ENCODE measurements at regions not wholly inside any gene's neighbourhood (a gene's known extent, or its start where the extent isn't known, plus 50 kb on each side); places are given as distances from the start of the nearest gene placed in this dataset.

- no peak for DNase-seq
These were observed 156.9 kb upstream of the SOX4 start for GRCh38 chr6:21436625-21437024.

DNA sequence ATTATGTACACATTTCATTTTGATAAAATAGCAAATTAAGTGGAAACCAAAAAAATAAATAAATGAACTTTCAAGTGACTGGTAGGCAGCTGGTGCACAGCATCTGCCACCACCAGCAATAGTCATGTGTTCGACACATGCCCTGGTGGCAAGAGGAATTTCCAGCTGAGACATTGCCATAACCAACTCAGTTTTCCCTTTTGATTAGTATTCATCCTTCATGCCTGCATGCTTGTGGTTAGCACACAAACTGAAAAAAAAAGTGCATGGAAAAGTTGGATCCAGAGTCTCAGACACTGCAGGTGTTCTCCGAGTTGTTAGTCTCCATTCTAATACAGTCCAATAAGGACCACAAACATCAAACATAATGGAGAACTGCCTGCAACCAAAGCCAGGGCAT is 156.0 kb upstream of the SOX4 start:
- DNase-seq, result no peak

- DNase-seq, result no peak
These were observed 155.1 kb upstream of the SOX4 start for GRCh38 chr6:21438237-21438985.

- DNase-seq, result no peak
These were observed 154.6 kb upstream of the SOX4 start for GRCh38 chr6:21438986-21439352.

DNA sequence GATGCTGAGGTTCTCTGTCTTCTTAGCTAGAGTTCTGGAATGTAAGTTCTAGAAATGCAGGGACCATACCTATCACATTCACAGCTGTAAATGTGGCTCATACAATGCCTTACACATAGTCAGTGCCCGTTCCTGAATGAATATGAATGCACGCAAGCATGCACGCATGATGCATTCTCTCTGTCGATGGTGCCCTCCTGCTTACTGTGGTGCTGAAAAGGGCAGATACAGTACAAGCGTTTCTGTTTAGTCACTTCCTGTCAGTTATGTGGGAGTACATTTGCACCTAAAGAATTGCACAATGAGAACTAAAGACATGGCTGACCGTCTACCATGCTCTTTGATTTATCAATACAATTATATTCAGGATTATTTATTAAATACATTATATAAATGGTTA is 152.2 kb upstream of the SOX4 start:
- DNase-seq, result no peak

- DNase-seq, result no peak
These were observed 150.7 kb upstream of the SOX4 start for GRCh38 chr6:21442874-21443273.

GRCh38 chr6:21444711-21445260 is 148.8 kb upstream of the SOX4 start:
- no peak for DNase-seq

DNA sequence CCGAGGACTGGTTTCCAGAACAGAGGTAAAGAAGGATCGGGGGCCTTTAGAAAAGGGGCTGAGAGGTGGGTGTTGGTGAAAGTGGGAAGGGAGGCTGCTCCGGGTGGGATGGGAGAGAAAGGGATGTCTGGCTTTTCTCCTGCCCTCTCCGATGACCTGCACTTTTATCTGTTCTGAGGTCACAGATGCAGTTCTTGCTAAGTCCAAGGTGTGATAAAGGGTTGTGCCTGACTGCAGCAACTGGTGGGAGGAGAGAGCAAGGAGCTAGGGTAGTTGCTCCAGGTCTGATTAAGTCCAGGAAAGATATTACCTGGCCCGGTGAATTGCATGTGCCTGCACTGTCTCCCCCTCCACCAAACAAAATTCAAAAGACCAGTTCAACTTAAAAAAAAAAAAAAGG is 145.6 kb upstream of the SOX4 start:
- no peak for DNase-seq

DNA sequence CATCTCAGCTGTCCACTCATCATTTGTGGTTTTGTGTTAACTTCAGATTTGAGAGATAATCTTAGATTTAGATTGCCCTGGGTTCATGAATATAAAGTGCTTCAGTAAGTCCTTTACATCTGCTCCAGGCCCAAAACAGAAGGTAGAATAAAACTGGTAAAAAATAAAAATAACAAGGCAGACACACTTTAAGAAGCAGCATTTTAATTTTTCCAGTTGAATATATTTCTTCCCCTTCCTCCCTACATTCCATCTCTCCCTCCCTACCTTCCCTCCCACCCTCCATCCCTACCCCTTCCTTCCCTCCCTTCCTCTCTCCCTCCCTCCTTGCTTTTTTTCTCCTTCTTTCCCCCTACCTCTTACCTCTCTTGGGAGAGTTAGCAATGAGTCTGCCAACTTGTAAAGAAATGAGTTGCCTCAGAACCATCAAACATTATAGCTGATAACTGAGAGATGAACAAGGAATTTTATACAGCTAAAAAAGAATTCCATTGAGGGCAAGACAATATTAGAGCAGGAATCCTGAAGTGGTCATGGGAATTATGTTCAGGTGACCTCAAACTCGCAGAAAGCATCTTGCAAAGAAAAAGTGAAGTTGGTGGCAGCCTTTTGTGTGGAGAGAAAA is 145.0 kb upstream of the SOX4 start:
- no peak for DNase-seq

DNA sequence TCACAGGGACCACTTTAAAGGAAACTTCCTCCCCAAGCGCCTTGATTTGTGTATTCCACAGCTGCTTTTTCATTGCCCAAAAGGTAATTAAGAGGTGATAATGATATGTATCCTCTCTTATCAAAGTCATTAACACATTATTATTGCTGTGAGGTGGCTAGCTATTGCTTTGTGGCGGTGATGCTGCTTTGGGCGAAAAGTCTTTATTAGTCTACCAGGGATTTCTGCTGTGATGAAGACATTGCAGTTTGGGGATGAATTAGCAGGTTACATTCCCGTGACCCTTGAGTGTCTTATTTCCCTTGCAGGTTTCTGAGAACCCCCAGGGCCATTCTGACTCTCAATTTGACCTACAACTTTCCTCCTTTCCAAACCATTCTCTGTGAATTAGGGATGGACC is 143.4 kb upstream of the SOX4 start:
- DNase-seq, result no peak

- no peak for DNase-seq
These were observed 142.9 kb upstream of the SOX4 start for GRCh38 chr6:21450628-21451027.

DNA sequence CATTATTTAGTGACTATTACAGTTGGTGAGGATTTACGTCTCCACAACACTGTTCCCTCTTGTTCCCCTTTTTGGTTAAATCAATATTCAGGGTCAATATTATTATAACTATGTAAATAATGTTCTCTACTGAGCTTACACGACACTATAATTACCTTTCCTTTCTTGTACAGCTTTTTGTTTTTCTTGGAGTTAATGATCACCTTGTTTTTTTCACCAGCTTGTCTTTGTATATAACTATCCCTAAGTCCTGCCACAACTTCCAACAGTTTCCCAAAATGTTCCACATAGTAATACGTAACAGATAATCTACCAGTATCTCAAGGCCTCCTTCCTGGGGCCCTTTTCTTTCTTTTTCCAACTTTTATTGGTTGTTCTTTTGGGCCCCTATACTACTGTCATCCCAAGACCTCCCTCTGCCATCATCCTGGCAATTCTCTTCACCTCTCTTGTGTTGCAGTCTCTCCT is 142.0 kb upstream of the SOX4 start:
- no peak for DNase-seq

DNA sequence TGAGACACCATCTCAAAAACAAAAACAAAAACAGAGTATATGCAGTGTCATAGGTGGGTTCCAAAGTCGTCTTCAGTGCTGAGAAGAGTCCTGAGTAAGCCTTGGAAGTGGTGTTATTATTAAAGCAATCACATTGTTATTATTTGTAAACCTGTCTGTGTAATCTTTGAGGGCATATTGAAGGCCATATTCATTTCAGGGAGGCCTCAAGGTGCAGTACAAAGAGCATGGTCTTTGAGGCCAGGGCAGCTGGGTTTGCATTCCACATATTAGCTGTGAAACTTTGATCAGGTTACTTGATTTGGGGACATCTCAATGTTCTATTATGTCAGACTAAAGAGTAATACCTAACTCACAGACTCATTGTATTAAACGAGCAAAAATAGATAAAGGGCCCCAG is 139.3 kb upstream of the SOX4 start:
- DNase-seq, result no peak

GRCh38 chr6:21455071-21455470 is 138.5 kb upstream of the SOX4 start:
- no peak for DNase-seq

GRCh38 chr6:21457647-21458046 is 135.9 kb upstream of the SOX4 start:
- DNase-seq, result no peak

DNA sequence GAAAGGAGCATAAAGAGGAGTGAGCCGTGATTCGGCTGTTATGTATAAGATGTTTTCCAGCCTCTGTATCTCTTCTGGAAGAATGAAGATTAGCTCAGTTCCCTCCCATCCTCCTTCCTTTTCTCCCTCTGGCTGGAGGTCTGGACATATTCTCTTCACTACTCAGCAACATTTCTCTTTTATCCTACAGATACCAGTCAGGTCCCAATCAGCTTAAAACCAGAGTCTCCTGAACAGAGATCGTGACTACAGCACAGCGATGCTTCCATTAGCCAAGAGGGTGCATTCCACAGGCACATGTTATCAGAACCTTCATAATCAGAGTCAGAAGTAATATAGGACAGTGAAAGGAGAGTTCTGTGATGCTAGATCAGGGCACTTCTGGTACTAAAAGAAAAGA is 133.9 kb upstream of the SOX4 start:
- no peak for DNase-seq

DNA sequence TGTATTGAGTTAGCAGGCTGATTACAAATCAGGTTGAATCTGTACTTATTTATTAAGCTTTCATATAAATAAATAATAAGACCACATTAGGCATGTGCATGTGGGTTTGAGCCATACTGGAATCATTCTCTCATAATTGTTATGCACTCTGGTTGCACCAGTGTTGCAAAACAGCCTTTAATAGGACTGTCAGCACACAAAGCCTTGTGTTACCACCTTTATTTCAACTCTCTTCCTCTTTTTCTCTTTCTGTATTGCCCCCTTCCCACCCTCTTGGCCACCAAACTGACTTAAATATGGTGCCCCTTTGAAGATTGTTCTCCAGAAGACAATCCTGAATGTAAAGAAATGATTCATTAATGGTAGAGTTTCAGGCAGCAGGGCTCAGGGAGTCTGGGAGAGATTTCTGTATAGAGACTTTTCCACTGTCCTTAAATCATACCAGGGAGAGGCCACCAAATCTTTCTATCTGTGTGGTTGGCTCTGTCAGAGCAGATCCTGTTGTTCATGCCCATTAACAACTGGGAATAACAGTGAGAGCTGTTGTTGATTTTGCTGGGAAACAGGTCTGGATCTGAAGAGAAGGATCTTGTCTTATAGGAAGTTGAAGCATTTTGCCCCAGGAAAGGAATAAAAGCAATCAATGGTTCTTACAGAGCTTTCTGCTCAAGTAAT is 131.6 kb upstream of the SOX4 start:
- DNase-seq, result no peak

DNA sequence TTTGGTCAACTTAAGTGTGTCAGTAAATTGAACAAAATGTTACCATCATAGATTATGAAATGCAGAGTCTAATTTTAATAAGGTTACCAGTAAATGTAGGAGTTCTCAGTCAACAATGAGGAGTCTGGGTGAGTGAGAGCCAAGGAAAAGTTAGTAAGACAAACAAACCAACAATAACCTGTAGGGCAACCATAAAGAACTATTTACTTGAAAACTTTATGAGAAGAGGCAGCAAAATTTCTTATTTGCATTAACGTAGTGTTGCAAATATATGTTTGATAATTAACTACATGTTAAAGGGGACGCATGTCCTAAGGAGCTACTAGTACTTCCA is 131.1 kb upstream of the SOX4 start:
- DNase-seq, result no peak

DNA sequence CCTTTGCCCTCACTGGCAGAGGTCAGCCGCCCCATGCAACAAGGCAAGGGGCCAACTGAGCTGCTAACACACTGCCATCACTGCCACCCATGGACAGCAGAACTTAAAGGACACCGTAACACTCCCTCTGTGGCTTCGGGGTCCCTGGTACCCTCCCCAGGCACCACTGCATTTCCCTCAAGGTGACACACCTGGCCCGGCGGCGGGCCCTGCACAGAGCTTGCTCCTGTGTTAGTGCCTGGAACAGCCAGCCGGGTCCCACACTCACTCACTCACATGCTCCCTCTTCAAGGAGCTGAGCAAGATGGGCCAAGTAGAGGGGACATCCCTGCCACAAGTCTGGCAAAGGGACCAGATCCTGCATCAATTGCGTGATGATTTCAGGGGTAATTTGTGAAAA is 126.5 kb upstream of the SOX4 start:
- DNase-seq, result no peak

GRCh38 chr6:21468461-21468860 is 125.1 kb upstream of the SOX4 start:
- DNase-seq, result no peak

DNA sequence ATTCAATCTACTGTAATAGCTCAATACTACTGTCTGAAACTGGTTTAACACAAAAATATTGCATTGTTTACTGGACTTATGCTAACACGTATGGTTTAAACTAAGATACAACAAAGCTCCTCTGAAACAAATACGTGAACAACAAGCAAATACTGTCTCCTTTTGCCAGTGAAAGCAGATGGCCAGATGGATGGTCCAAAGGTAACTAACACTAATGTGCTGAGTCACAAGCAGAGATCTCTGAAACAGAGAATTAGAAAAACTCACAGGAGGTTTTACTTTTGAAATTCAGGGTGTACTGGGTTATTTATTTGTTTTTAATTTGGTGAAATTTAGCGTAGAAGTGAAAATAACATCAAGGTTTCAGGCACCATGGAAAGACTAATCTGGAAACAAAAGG is 124.3 kb upstream of the SOX4 start:
- no peak for DNase-seq

GRCh38 chr6:21476112-21476511 is 117.4 kb upstream of the SOX4 start:
- no peak for DNase-seq

DNA sequence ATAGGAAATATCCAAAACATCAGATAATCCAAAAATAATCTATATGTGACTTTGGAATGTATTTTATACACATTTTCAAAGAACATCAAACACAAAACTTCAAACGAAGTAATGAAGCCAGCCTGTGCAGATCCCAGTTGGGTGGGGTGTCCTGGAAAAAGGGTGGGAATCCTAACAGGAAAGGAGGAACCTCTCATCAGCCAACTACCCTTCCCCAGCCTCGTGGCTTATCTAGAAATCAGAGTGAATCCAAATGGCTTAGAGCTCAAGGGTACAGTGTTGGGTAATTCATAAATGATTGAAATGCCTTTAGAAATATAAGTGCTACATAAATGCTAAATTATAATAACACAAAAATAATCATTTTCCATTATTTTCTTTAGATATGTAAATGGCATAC is 115.1 kb upstream of the SOX4 start:
- no peak for DNase-seq

DNA sequence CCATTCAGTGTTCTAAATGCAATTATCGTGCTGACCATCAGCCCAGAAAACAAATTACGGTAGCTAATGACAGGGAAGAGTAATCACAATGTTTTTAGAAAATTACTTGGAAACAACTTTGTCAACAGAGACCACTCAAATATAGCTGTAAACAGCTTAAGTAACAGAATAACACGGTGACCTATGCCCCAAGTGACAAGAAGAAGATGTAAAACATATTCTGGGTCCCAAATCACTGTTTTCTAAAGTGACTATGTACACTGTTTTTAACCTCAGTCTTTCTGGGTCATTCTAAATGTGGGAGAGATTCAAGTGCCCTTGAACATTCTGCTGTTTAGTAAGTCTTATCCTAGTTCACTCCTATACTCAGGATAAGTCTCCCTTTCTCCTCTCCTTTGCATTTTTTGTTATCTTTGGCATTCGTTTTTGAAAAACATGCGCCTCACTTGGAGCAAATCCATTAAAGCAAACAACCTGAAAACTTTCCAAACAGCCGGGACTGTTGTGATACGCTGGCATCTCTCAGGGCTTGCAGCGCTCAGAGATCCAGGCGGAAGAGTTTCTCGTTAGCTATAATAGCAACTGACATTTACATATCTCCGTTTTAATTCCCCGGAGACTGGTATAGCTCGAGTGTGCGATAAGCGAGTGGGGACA is 114.5 kb upstream of the SOX4 start:
- DNase-seq, result no peak

Data from NCI-H510A (cell line).